Type B pancreatic cell (in vitro differentiated cells): ENCODE measurements at regions not wholly inside any gene's neighbourhood (a gene's known extent, or its start where the extent isn't known, plus 50 kb on each side); places are given as distances from the start of the nearest gene placed in this dataset.

Source experiments
- DNase-seq: peaks from one replicate; pipeline ENCODE4 v3.0.0; 2021; ENCODE audit warnings: mixed read lengths; ENCODE audit not compliant: unreplicated experiment; ENCODE audit errors: extremely low spot score
- H3K27ac Mint-ChIP-seq: 2 replicates; pipeline ENCODE4 v1.8.0; 2021; ENCODE audit warnings: mild to moderate bottlenecking, mixed read lengths
- H3K27me3 Mint-ChIP-seq: 2 replicates; pipeline ENCODE4 v1.8.0; 2021; ENCODE audit warnings: mixed read lengths
- H3K36me3 Mint-ChIP-seq: 2 replicates; pipeline ENCODE4 v1.8.0; 2021; ENCODE audit warnings: mixed read lengths
- H3K4me1 Mint-ChIP-seq: one replicate; pipeline ENCODE4 v1.8.0; 2021; ENCODE audit warnings: mixed read lengths; ENCODE audit not compliant: unreplicated experiment
- H3K4me3 Mint-ChIP-seq: 2 replicates; pipeline ENCODE4 v1.8.0; 2021; ENCODE audit warnings: mild to moderate bottlenecking, mixed read lengths
- H3K9me3 Mint-ChIP-seq: 2 replicates; pipeline ENCODE4 v1.8.0; 2021; ENCODE audit warnings: mixed read lengths
- TF ChIP-seq, protein P1 (sequence below): fragments of 200-600 bp; sonication (generic); conservative IDR thresholded peaks from 2 replicates; pipeline ENCODE4 v1.5.0; 2021; ENCODE audit warnings: antibody characterized with exemption, mild to moderate bottlenecking

DNA sequence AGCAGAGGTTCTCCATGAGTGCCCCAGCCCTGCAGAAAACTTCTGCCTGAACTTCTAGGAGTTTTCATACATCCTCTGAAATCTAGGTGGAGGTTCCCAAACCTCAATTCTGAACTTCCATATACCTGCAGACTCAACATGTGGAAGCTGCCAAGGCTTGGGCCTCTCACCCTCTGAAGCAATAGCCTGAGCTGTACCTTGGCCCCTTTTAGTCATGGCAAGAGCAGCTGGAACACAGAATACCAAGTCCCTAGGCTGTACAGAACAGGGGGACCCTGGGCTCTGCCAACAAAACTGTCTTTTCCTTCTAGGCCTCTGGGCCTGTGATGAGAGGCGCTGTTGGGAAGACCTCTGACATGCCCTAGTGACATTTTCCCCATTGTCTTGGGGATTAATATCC lies 494.3 kb upstream of the FOXG1 start:
- Mint-ChIP-seq H3K9me3 (no peaks in the 10 kb centered on the region), H3K27ac (no peak overlapping the region), H3K4me3 (no peak overlapping the region), H3K36me3 (no peaks in the 10 kb centered on the region), H3K27me3 (no peaks in the 10 kb centered on the region), H3K4me1 (no peaks in the 10 kb centered on the region)
- TF ChIP-seq, protein P1, sequence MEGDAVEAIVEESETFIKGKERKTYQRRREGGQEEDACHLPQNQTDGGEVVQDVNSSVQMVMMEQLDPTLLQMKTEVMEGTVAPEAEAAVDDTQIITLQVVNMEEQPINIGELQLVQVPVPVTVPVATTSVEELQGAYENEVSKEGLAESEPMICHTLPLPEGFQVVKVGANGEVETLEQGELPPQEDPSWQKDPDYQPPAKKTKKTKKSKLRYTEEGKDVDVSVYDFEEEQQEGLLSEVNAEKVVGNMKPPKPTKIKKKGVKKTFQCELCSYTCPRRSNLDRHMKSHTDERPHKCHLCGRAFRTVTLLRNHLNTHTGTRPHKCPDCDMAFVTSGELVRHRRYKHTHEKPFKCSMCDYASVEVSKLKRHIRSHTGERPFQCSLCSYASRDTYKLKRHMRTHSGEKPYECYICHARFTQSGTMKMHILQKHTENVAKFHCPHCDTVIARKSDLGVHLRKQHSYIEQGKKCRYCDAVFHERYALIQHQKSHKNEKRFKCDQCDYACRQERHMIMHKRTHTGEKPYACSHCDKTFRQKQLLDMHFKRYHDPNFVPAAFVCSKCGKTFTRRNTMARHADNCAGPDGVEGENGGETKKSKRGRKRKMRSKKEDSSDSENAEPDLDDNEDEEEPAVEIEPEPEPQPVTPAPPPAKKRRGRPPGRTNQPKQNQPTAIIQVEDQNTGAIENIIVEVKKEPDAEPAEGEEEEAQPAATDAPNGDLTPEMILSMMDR: no peak
- DNase-seq: no peak

DNA sequence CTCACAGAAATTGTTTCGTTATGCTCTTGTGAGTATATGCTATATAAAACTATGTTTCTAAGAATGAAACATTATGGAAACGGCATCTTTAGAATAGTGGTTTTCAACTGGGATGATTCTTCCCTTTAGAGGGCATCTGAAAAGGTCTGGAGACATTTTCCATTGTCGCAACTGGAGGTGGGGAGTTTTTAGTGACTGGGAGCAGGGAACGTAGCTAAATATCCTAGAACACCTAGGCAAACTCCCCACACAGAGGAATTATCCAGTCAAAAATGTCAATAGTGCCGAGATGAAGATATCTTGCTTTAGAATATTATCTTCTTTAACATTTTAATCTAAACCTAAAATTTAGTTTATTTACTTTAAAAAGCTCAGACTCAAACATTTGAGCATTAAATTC lies 486.1 kb upstream of the FOXG1 start:
- H3K4me1 Mint-ChIP-seq: no peaks in the 10 kb centered on the region
- TF ChIP-seq, protein P1: no peak
- H3K27me3 Mint-ChIP-seq: no peaks in the 10 kb centered on the region
- DNase-seq: no peak
- no peaks in the 10 kb centered on the region for H3K9me3 Mint-ChIP-seq
- H3K27ac Mint-ChIP-seq: no peak overlapping the region
- H3K4me3 Mint-ChIP-seq: no peak overlapping the region
- H3K36me3 Mint-ChIP-seq: no peaks in the 10 kb centered on the region

DNA sequence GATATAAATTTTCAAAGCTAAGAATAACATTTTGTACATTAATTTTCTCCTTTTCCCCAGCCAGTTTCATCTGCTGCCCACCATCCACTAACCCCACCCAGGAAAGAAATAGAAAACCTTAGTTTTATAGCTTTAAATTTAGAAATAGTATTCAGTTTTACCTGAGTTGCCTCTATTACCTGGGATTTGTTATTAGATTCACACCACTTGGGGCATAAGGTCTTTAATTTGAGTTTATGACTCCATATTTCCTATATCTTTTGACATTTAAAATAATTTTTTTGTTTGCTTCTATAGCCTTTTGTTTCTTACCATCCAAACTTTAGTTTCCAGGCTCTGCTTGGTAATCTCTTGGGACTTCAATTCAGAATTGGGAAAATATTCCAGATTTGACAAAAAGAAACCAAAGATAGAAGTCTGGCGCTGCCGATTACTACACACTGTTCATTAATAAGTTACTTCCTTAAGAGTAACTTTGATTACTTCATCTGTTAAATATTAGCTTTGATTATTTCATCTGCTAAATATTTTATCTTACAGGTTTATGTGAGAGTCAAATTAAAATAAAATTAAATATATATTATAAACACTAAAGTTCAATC lies 485.5 kb upstream of the FOXG1 start:
- no peak overlapping the region for H3K27ac Mint-ChIP-seq
- H3K9me3 Mint-ChIP-seq: no peaks in the 10 kb centered on the region
- TF ChIP-seq, protein P1: no peak
- H3K27me3 Mint-ChIP-seq: no peaks in the 10 kb centered on the region
- no peaks in the 10 kb centered on the region for H3K4me1 Mint-ChIP-seq
- no peaks in the 10 kb centered on the region for H3K36me3 Mint-ChIP-seq
- no peak overlapping the region for H3K4me3 Mint-ChIP-seq
- no peak for DNase-seq

DNA sequence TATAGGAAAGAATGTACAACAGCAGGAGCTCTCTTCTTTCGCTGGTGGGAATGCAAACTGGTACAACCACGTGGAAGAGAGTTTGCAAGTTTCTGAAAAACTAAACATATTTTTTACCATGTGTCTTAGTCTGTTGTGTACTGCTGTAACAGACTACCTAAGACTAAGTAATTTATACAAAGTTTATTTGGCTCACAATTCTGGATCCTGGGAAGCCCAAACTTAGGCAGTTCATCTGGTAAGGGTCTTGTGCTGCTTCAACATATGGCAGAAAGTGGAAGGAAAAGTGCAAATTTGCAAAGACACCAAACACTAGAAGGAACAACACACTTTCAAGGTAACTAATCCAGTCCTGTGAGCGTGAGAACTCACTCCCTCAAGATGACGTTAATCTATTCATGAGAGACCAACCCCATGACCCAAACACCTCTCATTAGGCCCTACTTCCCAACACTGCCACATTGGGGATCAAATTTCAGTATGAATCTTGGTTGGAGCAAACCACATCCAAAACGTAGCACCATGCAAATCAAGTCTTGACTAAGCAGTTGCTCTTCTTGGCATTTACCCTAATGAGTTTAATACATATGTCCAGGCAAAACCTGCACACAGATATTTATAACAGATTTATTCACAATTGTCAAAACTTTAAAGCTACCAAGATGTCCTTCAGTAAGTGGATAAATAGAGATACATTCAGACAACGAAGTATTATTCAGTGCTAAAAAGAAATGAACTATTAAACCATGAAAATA lies 481.9 kb upstream of the FOXG1 start:
- no peaks in the 10 kb centered on the region for H3K4me1 Mint-ChIP-seq
- H3K9me3 Mint-ChIP-seq: no peaks in the 10 kb centered on the region
- TF ChIP-seq, protein P1: no peak
- H3K27me3 Mint-ChIP-seq: no peaks in the 10 kb centered on the region
- H3K36me3 Mint-ChIP-seq: no peaks in the 10 kb centered on the region
- no peak overlapping the region for H3K27ac Mint-ChIP-seq
- H3K4me3 Mint-ChIP-seq: no peak overlapping the region
- DNase-seq: no peak

DNA sequence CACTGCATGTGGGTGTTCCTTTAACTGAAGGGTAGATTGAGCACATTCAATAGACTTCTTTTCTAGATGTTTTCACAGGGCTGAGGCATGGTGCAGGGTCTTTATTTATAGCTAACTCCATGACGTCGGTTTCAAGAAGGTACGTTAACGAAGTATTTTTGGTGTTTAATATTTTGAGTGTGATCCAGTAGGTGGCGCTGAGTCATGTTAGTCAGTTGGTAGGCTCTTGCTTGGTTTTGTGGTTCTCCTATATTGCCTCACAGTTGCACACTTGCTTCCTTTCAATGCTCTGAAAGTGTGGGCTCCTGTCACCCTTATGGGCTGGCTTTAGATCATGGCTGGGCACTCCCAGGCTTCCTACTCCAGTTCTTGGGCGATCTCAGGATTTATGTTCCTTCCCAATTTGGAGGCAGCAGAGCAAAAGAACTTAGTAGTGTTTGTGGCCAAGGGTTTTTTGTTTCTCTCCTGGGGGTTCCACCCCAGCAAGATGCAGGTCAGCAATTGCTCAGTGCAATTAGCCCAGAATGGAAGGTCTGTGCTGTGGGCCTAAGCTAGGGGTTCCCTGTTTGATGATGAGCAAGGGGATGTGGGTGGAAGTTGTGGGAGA lies 471.6 kb upstream of the FOXG1 start:
- Mint-ChIP-seq H3K27me3 (peaks cover 5% of the 10 kb centered on the region), H3K36me3 (no peaks in the 10 kb centered on the region), H3K9me3 (peaks cover 12% of the 10 kb centered on the region), H3K4me3 (no peak overlapping the region), H3K27ac (no peak overlapping the region), H3K4me1 (no peaks in the 10 kb centered on the region)
- TF ChIP-seq, protein P1: peak; percentile 54
- no peak for DNase-seq
